ENCODE measurements at regions not wholly inside any gene's neighbourhood (a gene's known extent, or its start where the extent isn't known, plus 50 kb on each side); places are given as distances from the start of the nearest gene placed in this dataset.

DNA sequence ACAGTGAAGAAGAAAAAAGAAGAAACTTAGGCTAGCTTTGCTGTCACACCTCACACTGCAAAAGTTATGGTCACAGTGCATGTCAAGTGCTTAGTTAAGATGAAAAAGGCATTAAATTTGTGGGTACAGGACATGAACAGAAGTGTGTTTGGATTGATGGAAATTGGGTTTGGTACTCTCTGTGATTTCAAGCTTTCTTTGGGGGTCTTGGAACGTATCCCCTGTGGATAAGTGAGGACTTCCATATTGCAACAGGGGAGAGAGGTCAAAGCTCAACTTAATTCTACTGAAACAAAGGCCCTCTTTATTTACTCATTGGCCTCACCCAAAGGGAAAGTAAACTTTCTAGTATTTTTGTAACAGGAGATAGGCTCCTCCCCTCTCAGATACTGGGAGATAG lies 138.3 kb upstream of the FUT9 start:
- TF ChIP-seq KLF16 (CRISPR knock-in tag; IDR thresholded peaks at IDR 0.05): no peak
- TF ChIP-seq POLR2A (IDR thresholded peaks at IDR 0.05; ENCODE audit: insufficient read depth in 1 of 2, low read depth in 2 of 2, low read length in 2 of 2): no peak
- TF ChIP-seq POLR2AphosphoS5 (IDR thresholded peaks at IDR 0.05; ENCODE audit: low read depth, low read length): no peak
- no peak for TF ChIP-seq MBD4 (IDR thresholded peaks at IDR 0.05; ENCODE audit: borderline replicate concordance, low read length)
- TF ChIP-seq, protein P1, sequence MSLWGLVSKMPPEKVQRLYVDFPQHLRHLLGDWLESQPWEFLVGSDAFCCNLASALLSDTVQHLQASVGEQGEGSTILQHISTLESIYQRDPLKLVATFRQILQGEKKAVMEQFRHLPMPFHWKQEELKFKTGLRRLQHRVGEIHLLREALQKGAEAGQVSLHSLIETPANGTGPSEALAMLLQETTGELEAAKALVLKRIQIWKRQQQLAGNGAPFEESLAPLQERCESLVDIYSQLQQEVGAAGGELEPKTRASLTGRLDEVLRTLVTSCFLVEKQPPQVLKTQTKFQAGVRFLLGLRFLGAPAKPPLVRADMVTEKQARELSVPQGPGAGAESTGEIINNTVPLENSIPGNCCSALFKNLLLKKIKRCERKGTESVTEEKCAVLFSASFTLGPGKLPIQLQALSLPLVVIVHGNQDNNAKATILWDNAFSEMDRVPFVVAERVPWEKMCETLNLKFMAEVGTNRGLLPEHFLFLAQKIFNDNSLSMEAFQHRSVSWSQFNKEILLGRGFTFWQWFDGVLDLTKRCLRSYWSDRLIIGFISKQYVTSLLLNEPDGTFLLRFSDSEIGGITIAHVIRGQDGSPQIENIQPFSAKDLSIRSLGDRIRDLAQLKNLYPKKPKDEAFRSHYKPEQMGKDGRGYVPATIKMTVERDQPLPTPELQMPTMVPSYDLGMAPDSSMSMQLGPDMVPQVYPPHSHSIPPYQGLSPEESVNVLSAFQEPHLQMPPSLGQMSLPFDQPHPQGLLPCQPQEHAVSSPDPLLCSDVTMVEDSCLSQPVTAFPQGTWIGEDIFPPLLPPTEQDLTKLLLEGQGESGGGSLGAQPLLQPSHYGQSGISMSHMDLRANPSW (CRISPR knock-in tag; IDR thresholded peaks at IDR 0.05; ENCODE audit: borderline replicate concordance): no peak
- no peak for TF ChIP-seq CREB1 (IDR thresholded peaks at IDR 0.05)
- no peak for TF ChIP-seq CREB1 (CRISPR knock-in tag; IDR thresholded peaks at IDR 0.05)

All from HepG2 (cell line).